Calu3 (cell line): ENCODE measurements at regions not wholly inside any gene's neighbourhood (a gene's known extent, or its start where the extent isn't known, plus 50 kb on each side); places are given as distances from the start of the nearest gene placed in this dataset.

Experiments
- BruUV-seq: library from RNA; stranded (reverse); fragments of 400-500 nt; replicated peaks from 2 replicates; lab custom pipeline; 2021; lab: Mats Ljungman, UMichigan
- CTCF ChIA-PET: fragments of 300-600 bp; sonication (Branson Sonifier 250); formaldehyde crosslinking; loops from one replicate; lab custom pipeline; 2022; ENCODE audit warnings: antibody characterized with exemption; lab: Charles Lee
- DNase-seq: peaks from one replicate; pipeline ENCODE4 v3.0.0; 2022
- H3K27ac Mint-ChIP-seq: one replicate; pipeline ENCODE4 v1.8.0; 2022; ENCODE audit warnings: mixed read lengths; ENCODE audit not compliant: unreplicated experiment
- H3K27me3 Mint-ChIP-seq: one replicate; pipeline ENCODE4 v1.8.0; 2022; ENCODE audit warnings: mixed read lengths; ENCODE audit not compliant: unreplicated experiment
- H3K36me3 Mint-ChIP-seq: one replicate; pipeline ENCODE4 v1.8.0; 2022; ENCODE audit warnings: mild to moderate bottlenecking, moderate library complexity, mixed read lengths; ENCODE audit not compliant: insufficient read depth, unreplicated experiment
- H3K4me1 Mint-ChIP-seq: one replicate; pipeline ENCODE4 v1.8.0; 2022; ENCODE audit warnings: mild to moderate bottlenecking, low read depth, mixed read lengths; ENCODE audit not compliant: unreplicated experiment
- H3K4me3 Mint-ChIP-seq: one replicate; pipeline ENCODE4 v1.8.0; 2022; ENCODE audit warnings: mild to moderate bottlenecking, low read depth, moderate library complexity, mixed read lengths; ENCODE audit not compliant: unreplicated experiment
- H3K9me3 Mint-ChIP-seq: one replicate; pipeline ENCODE4 v1.8.0; 2022; ENCODE audit warnings: low read depth, mixed read lengths; ENCODE audit not compliant: unreplicated experiment
- intact Hi-C: fragments of 100-400 bp; cut with micrococcal nuclease; formaldehyde crosslinking; loops from one replicate; pipeline ENCODE4 v1.10.0; 2022; ENCODE audit not compliant: unreplicated experiment
- TF ChIP-seq, protein P1 (sequence below): fragments of 200-600 bp; IDR thresholded peaks from one replicate; pipeline ENCODE4 v1.8.0; 2022; ENCODE audit warnings: antibody characterized with exemption; ENCODE audit not compliant: unreplicated experiment

DNA sequence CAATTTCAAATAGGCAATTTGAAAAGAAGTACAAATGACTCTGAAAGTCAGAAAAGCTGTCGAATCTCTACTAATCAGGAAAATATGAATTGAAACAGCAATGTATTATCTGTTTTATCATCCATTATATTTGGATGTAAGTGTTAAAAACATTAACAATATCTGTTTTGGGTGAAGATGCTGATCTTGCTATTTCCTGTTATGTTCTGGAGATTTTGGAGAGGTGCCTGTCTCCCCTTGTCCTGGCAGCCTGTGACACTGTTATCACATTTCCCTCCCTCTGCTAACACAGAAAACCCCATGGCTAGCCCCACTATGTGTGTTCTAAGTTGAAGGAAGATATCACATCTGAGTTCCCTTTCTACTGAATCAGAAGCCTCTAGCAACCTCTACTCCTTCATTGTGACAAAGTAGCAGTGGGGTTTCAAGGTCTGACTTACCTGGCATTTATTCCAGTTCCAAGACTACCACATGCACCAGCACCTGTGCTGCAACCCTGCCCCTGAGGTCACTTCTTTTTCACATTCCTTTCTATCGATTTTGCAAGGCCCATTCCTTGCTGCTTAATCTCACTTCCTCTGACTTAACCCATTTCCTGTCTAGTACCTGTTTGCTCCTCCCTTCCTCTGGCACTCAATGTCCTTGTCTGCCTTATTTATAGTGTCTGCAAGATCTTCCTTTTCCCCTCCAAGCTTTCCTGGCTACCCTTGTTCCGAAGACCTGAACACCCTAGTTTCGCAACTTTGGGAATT, 95.5 kb upstream of the COL8A1 start:
- CTCF ChIA-PET, result no interaction called here
- Mint-ChIP-seq H3K4me1 (peaks cover 45% of the 10 kb centered on the region), H3K27ac (peak overlapping the region; percentile 17), H3K36me3 (peaks cover 5% of the 10 kb centered on the region), H3K4me3 (no peak overlapping the region), H3K27me3 (no peaks in the 10 kb centered on the region), H3K9me3 (no peaks in the 10 kb centered on the region)
- TF ChIP-seq, protein P1, sequence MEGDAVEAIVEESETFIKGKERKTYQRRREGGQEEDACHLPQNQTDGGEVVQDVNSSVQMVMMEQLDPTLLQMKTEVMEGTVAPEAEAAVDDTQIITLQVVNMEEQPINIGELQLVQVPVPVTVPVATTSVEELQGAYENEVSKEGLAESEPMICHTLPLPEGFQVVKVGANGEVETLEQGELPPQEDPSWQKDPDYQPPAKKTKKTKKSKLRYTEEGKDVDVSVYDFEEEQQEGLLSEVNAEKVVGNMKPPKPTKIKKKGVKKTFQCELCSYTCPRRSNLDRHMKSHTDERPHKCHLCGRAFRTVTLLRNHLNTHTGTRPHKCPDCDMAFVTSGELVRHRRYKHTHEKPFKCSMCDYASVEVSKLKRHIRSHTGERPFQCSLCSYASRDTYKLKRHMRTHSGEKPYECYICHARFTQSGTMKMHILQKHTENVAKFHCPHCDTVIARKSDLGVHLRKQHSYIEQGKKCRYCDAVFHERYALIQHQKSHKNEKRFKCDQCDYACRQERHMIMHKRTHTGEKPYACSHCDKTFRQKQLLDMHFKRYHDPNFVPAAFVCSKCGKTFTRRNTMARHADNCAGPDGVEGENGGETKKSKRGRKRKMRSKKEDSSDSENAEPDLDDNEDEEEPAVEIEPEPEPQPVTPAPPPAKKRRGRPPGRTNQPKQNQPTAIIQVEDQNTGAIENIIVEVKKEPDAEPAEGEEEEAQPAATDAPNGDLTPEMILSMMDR, result no peak
- intact Hi-C loops, result loop anchor here (5.0 kb wide), 1 partner anchor 89 kb away; no protein-coding TSS in a partner anchor
- DNase-seq, result peak; percentile 33
- BruUV-seq, result no TSS peak

DNA sequence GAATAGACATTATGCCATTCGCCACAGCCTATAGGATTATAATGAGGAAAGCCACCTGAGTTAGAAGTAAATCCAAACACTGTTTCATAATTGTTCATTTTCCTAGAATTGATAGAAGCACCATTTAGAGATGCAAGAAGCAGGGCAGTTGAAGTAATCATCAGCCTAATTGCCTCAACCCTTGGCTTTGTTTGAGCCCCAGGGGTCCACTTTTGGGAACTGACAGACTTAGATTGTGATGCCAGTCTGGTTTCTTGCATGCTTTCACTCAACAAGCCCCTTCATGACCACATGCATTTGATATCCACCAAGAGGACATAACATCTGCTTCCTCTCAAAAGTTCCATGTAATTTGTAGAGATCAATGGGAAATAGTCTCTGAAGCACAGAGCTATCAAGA, 97.2 kb upstream of the COL8A1 start:
- H3K4me1 Mint-ChIP-seq, result peaks cover 36% of the 10 kb centered on the region
- CTCF ChIA-PET, result no interaction called here
- BruUV-seq, result no TSS peak
- no peak overlapping the region for H3K4me3 Mint-ChIP-seq
- no peaks in the 10 kb centered on the region for H3K27me3 Mint-ChIP-seq
- intact Hi-C loops, result loop anchor here (5.0 kb wide), 1 partner anchor 91 kb away; no protein-coding TSS in a partner anchor
- DNase-seq, result no peak
- H3K9me3 Mint-ChIP-seq, result no peaks in the 10 kb centered on the region
- TF ChIP-seq, protein P1, result no peak
- peaks cover 5% of the 10 kb centered on the region for H3K36me3 Mint-ChIP-seq
- H3K27ac Mint-ChIP-seq, result no peak overlapping the region

DNA sequence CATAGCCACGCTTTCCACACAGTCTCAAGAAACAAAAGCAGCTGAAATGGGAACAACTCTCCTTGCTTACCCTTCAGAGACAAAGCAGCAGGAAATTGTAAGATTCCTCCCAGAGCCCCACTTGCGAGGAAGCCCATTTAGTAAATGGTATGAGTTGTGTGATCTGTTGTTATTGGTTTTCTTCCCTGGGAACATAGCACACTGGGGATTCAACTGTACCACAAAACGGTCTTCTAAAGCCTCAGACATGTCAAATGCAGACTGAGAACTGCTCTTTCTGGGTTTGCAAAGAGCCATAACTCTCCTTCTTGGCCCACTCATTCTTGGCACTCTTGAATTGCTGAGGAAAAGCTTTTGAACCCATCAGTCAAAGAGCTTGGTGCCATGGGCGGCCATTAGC, 101.0 kb upstream of the COL8A1 start:
- H3K4me1 Mint-ChIP-seq, result peaks cover 21% of the 10 kb centered on the region
- H3K27ac Mint-ChIP-seq, result no peak overlapping the region
- intact Hi-C loops, result loop anchor here (5.0 to 10.0 kb wide), 2 partner anchors 210 to 513 kb away; no protein-coding TSS in a partner anchor
- H3K27me3 Mint-ChIP-seq, result no peaks in the 10 kb centered on the region
- no peaks in the 10 kb centered on the region for H3K36me3 Mint-ChIP-seq
- CTCF ChIA-PET, result interaction anchor here (0.7 kb wide), 1 partner anchor 12 kb away, joined by 3 read pairs; no protein-coding TSS in a partner anchor
- no TSS peak for BruUV-seq
- no peak overlapping the region for H3K4me3 Mint-ChIP-seq
- DNase-seq, result no peak
- no peaks in the 10 kb centered on the region for H3K9me3 Mint-ChIP-seq
- TF ChIP-seq, protein P1, result no peak

DNA sequence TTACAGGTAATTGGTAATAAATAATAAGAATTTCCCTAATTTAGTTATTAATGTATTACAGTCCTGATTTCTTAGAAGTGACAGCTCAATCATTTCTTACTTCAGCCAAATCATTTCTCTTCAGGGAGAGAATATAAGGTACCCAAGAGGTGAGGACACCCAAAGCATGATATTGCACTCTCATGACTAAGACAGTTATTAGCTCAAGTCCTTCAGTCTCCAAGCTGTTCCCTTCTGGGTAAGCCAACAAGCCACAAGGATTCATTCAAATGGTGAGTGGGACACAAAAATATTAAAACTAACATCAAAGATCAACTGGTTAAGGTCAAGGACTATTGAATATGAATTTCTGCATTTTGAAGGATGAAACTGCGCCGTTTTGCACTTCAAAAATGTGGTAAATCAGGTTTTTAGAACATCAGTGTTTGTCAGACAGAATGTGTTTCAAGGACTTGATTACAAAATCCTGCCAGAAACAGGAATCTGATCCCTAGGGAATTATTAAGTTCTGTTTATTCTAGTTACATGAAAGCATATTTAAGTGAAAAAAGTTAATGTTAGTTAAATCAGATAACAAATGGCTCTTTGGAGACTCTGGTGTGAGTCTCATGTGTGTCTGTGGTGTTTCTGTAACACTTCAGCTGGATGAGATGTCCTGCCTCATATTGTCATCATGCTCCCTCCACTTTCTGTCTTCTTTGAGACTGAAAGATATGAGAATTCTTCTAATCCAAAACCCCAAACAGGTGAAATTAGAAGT, 101.7 kb upstream of the COL8A1 start:
- intact Hi-C loops, result loop anchor here (5.0 to 10.0 kb wide), 2 partner anchors 211 to 512 kb away; no protein-coding TSS in a partner anchor
- no peak overlapping the region for H3K4me3 Mint-ChIP-seq
- no peaks in the 10 kb centered on the region for H3K9me3 Mint-ChIP-seq
- peaks cover 18% of the 10 kb centered on the region for H3K4me1 Mint-ChIP-seq
- no TSS peak for BruUV-seq
- CTCF ChIA-PET, result no interaction called here
- H3K27ac Mint-ChIP-seq, result no peak overlapping the region
- TF ChIP-seq, protein P1, result no peak
- no peaks in the 10 kb centered on the region for H3K36me3 Mint-ChIP-seq
- no peaks in the 10 kb centered on the region for H3K27me3 Mint-ChIP-seq
- no peak for DNase-seq
